ENCODE measurements at regions not wholly inside any gene's neighbourhood (a gene's known extent, or its start where the extent isn't known, plus 50 kb on each side); places are given as distances from the start of the nearest gene placed in this dataset.
"Not testable (repeated sequence)": the region's sequence is repeated elsewhere in the genome, so short reads cannot be mapped to it uniquely, and the experiment has no call there.

DNA sequence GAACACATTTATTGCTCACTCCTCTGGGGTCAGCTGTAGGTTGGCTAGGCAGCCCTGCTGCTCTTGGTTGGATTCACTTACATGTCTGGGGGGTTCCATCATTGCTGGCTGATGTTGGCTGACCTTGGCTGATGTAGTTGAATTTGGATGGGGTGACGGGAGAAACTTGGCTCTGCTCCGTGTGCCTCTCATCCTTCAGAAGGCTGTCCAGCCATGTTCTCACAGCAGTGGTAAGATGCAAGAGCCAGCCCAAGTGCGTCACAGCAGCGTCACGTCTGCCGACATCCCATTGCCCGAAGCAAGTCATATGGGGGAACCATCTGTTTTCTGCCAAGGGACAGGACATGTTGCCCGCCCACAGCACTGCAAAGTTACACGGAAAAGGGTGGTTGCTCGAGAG is 613.5 kb downstream of the MATN1 start:
- no peaks in the 10 kb centered on the region for H3K36me3 Mint-ChIP-seq (ENCODE audit: insufficient read depth)
- no peak for ATAC-seq
- H3K9me3 Mint-ChIP-seq = no peaks in the 10 kb centered on the region
- H3K27me3 Mint-ChIP-seq (ENCODE audit: low read depth) = peaks cover 60% of the 10 kb centered on the region
- no peak for DNase-seq
- no peaks in the 10 kb centered on the region for H3K4me1 Mint-ChIP-seq (ENCODE audit: low read depth)
- no peak overlapping the region for H3K4me3 Mint-ChIP-seq

DNA sequence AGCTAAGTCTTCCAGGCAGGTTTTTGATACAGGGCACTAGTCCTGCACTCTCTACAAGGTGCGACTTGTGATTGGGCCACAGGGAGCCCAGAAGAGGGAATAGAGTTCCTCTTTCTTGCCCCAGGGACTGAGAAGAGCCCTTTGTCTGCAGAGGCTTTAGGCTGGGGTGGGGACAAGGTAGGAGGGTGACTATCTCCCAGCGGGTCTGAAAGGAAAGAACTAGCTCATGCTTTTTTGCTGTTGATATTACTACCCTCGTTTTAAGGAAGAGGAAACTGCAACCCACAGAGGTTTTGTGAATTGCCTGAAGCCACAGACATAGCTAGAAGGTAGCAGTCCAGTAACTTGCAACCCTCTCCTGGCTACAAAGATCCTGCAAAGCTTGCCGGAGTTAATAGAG is 615.2 kb downstream of the MATN1 start:
- peaks cover 55% of the 10 kb centered on the region for H3K27me3 Mint-ChIP-seq (ENCODE audit: low read depth)
- H3K4me1 Mint-ChIP-seq (ENCODE audit: low read depth) = no peaks in the 10 kb centered on the region
- no peaks in the 10 kb centered on the region for H3K36me3 Mint-ChIP-seq (ENCODE audit: insufficient read depth)
- no peak for DNase-seq
- H3K9me3 Mint-ChIP-seq = no peaks in the 10 kb centered on the region
- no peak for ATAC-seq
- no peak overlapping the region for H3K4me3 Mint-ChIP-seq

- ATAC-seq = no peak
Measured at GRCh38 chr1:30106125-30106524, 617.3 kb downstream of the MATN1 start.

GRCh38 chr1:30104551-30104950 is 618.8 kb downstream of the MATN1 start:
- Mint-ChIP-seq H3K9me3 (no peaks in the 10 kb centered on the region), H3K36me3 (ENCODE audit: insufficient read depth) (no peaks in the 10 kb centered on the region), H3K27me3 (ENCODE audit: low read depth) (peaks cover 37% of the 10 kb centered on the region), H3K4me1 (ENCODE audit: low read depth) (no peaks in the 10 kb centered on the region), H3K4me3 (no peak overlapping the region)
- DNase-seq (no peak), ATAC-seq (no peak)

More at GRCh38 chr1:30106125-30106524, 617.3 kb downstream of the MATN1 start:
- DNase-seq = no peak
- Mint-ChIP-seq H3K4me3 (no peak overlapping the region), H3K36me3 (ENCODE audit: insufficient read depth) (no peaks in the 10 kb centered on the region), H3K9me3 (no peaks in the 10 kb centered on the region), H3K27me3 (ENCODE audit: low read depth) (peaks cover 50% of the 10 kb centered on the region), H3K4me1 (ENCODE audit: low read depth) (no peaks in the 10 kb centered on the region)

DNA sequence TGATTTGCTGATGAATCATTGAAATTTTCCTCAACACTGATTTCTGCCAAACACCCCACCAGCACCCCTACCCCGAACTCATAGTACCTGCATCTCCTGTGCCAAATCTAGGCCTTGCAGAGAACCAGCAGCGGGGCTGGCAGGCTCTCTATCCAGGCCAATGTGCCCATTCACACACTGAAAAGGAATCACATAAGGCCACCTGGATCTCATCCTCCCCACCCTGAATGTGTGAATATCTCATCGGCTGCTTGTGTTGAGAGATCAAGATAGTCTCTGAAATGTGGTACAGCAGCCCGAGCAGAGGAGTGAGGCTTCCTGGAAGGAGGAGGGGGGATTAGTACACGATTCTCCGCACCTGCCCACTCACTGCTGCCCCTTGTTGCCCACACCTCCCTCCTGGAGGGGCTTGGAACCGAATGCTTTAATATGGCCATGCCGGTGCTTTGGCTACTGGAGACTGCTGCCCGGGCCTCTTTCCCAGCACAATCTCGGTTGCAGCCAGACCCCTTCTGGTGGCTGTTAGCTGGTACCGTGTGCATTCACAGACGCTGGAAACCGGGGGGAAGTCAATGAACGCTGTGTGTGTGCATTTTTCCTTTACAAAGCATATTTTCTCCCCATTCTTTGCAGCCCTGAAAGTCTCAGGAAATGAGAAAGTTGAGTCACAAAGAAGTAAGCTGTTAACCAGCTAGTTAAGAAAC is 619.5 kb downstream of the MATN1 start:
- Mint-ChIP-seq H3K27me3 (ENCODE audit: low read depth) (peaks cover 32% of the 10 kb centered on the region), H3K4me1 (ENCODE audit: low read depth) (no peaks in the 10 kb centered on the region), H3K9me3 (no peaks in the 10 kb centered on the region), H3K4me3 (no peak overlapping the region), H3K36me3 (ENCODE audit: insufficient read depth) (no peaks in the 10 kb centered on the region)
- DNase-seq (no peak), ATAC-seq (no peak)

GRCh38 chr1:30102605-30103004 is 620.8 kb downstream of the MATN1 start:
- Mint-ChIP-seq H3K27me3 (ENCODE audit: low read depth) (peaks cover 23% of the 10 kb centered on the region), H3K9me3 (no peaks in the 10 kb centered on the region), H3K4me3 (no peak overlapping the region), H3K36me3 (ENCODE audit: insufficient read depth) (no peaks in the 10 kb centered on the region), H3K4me1 (ENCODE audit: low read depth) (no peaks in the 10 kb centered on the region)
- no peak for DNase-seq
- no peak for ATAC-seq

DNA sequence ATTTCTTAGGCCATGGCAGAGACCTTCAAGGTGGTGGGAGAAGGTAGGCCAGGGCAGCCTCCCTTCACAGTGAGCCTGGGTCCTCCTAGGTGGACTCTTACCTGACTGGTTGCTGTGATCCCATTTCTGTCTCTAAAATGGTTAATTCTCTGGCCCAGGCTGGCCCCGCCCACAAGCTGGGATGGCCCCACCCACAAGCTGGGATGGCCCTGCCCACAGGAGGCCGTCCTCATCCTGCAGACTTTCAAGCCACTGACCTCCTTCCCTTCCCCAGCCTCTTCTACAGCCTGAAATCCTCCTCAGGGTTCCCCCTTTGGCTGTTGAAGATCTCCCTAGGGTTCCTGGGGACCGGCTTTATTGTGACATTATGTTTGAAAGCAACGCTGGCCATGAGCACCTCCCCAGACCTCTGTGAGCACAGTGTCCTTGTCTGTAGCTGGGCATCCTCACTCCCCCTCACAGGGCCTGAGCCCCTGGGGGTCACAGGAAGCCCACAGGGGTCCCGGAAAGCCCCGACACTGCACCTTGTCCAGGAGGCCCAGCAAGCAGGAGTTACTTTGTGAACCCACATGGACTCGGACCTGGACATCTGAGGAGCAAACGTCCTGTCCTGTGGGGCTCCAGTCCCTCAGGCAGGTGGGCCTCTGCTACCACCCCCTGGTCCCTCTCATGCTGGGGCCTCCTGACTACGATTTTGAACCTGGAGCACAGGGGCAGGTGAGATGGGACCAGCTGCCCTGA is 621.7 kb downstream of the MATN1 start:
- ATAC-seq (no peak), DNase-seq (no peak)
- no peaks in the 10 kb centered on the region for H3K9me3 Mint-ChIP-seq
- H3K4me1 Mint-ChIP-seq (ENCODE audit: low read depth) = no peaks in the 10 kb centered on the region
- no peaks in the 10 kb centered on the region for H3K36me3 Mint-ChIP-seq (ENCODE audit: insufficient read depth)
- H3K4me3 Mint-ChIP-seq = no peak overlapping the region
- H3K27me3 Mint-ChIP-seq (ENCODE audit: low read depth) = peaks cover 14% of the 10 kb centered on the region

GRCh38 chr1:30101016-30101415 is 622.4 kb downstream of the MATN1 start:
- no peaks in the 10 kb centered on the region for H3K4me1 Mint-ChIP-seq (ENCODE audit: low read depth)
- no peaks in the 10 kb centered on the region for H3K36me3 Mint-ChIP-seq (ENCODE audit: insufficient read depth)
- no peaks in the 10 kb centered on the region for H3K9me3 Mint-ChIP-seq
- DNase-seq (no peak), ATAC-seq (no peak)
- peaks cover 12% of the 10 kb centered on the region for H3K27me3 Mint-ChIP-seq (ENCODE audit: low read depth)
- no peak overlapping the region for H3K4me3 Mint-ChIP-seq

GRCh38 chr1:30100524-30100862 is 622.9 kb downstream of the MATN1 start:
- H3K4me1 Mint-ChIP-seq (ENCODE audit: low read depth) = no peaks in the 10 kb centered on the region
- no peaks in the 10 kb centered on the region for H3K36me3 Mint-ChIP-seq (ENCODE audit: insufficient read depth)
- DNase-seq (no peak), ATAC-seq (no peak)
- peaks cover 12% of the 10 kb centered on the region for H3K27me3 Mint-ChIP-seq (ENCODE audit: low read depth)
- H3K4me3 Mint-ChIP-seq = no peak overlapping the region
- no peaks in the 10 kb centered on the region for H3K9me3 Mint-ChIP-seq

- DNase-seq (no peak), ATAC-seq (no peak)
- Mint-ChIP-seq H3K9me3 (no peaks in the 10 kb centered on the region), H3K36me3 (ENCODE audit: insufficient read depth) (no peaks in the 10 kb centered on the region), H3K4me3 (no peak overlapping the region), H3K27me3 (ENCODE audit: low read depth) (peaks cover 12% of the 10 kb centered on the region), H3K4me1 (ENCODE audit: low read depth) (no peaks in the 10 kb centered on the region)
Measured at GRCh38 chr1:30099587-30100523, 623.5 kb downstream of the MATN1 start.

- not testable (repeated sequence) for H3K36me3 Mint-ChIP-seq (ENCODE audit: insufficient read depth); ATAC-seq; H3K9me3 Mint-ChIP-seq; DNase-seq; H3K4me1 Mint-ChIP-seq (ENCODE audit: low read depth); H3K4me3 Mint-ChIP-seq; H3K27me3 Mint-ChIP-seq (ENCODE audit: low read depth)
Measured at GRCh38 chr1:30097851-30098250, 625.5 kb downstream of the MATN1 start.

- no peaks in the 10 kb centered on the region for H3K4me1 Mint-ChIP-seq (ENCODE audit: low read depth)
- no peak for ATAC-seq
Measured at GRCh38 chr1:30095451-30096025, 627.8 kb downstream of the MATN1 start.

DNA sequence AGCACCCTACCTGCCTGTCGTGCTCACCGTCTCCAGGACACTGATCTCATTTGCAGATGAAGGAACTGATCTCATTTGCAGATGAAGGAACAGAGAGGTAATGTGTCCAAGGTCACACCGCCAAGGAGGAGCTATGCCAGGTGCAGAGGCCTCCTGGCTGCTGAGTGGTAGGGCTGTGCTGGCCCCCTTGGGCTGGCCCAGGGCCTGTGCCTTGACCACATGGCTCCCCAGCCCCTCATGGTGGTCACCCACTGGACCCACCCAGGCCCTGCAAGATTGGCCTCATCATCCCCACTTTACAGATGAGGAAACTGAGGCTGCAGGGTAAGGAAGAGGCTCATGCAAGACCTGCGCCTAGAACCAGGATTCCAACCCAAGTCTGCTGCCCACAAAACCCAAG is 628.3 kb downstream of the MATN1 start:
- Mint-ChIP-seq H3K4me1 (ENCODE audit: low read depth) (no peaks in the 10 kb centered on the region), H3K27me3 (ENCODE audit: low read depth) (no peaks in the 10 kb centered on the region), H3K4me3 (no peak overlapping the region), H3K9me3 (peaks cover 26% of the 10 kb centered on the region), H3K36me3 (ENCODE audit: insufficient read depth) (no peaks in the 10 kb centered on the region)
- no peak for DNase-seq
- ATAC-seq = no peak

More at GRCh38 chr1:30095451-30096025, 627.8 kb downstream of the MATN1 start:
- Mint-ChIP-seq H3K36me3 (ENCODE audit: insufficient read depth) (no peaks in the 10 kb centered on the region), H3K4me3 (no peak overlapping the region), H3K9me3 (peaks cover 26% of the 10 kb centered on the region), H3K27me3 (ENCODE audit: low read depth) (no peaks in the 10 kb centered on the region)
- no peak for DNase-seq

Data from activated T-cell treated with anti-CD3 and anti-CD28 coated beads, Interleukin-2, amount 50 U/mL, for 4 hours (primary cell).